IMR-90 (cell line): ENCODE measurements at regions not wholly inside any gene's neighbourhood (a gene's known extent, or its start where the extent isn't known, plus 50 kb on each side); places are given as distances from the start of the nearest gene placed in this dataset.

Experiments used
- ATAC-seq: fragments of 200-7000 bp; cut with Tn5 transposase; 2 replicates; pipeline ENCODE4 v1.9.1; 2020; ENCODE audit warnings: low read depth, mild to moderate bottlenecking, moderate library complexity
- BruUV-seq: library from RNA; stranded (reverse); fragments of 400-500 nt; replicated peaks from 2 replicates; lab custom pipeline; 2021; lab: Mats Ljungman, UMichigan
- CTCF ChIA-PET: fragments of 300-600 bp; formaldehyde crosslinking; extraction: SDS; loops from one replicate; lab custom pipeline; 2021; ENCODE audit warnings: antibody characterized with exemption; lab: Yijun Ruan, JAX
- POLR2A ChIA-PET: fragments of 300-600 bp; sonication (Branson Sonifier 250); formaldehyde crosslinking; loops from one replicate; lab custom pipeline; 2022; ENCODE audit warnings: antibody characterized with exemption; ENCODE audit not compliant: unreplicated experiment; lab: Charles Lee
- DNase-seq: peaks from one replicate; pipeline ENCODE4 v3.0.0; 2013
- H2AFZ ChIP-seq: replicated peaks from 2 replicates; pipeline ENCODE3; 2013; ENCODE audit warnings: low read length, mild to moderate bottlenecking; ENCODE audit not compliant: poor library complexity
- H2AK5ac ChIP-seq: 2 replicates; pipeline ENCODE4 v1.6.1; 2013; ENCODE audit warnings: low read depth, low read length, inconsistent platforms
- H2AK9ac ChIP-seq: replicated peaks from 2 replicates; pipeline ENCODE3; 2013; ENCODE audit warnings: mild to moderate bottlenecking, low read depth, low read length, moderate library complexity; ENCODE audit not compliant: poor library complexity
- H2BK120ac ChIP-seq: 2 replicates; pipeline ENCODE4 v1.6.1; 2013; ENCODE audit warnings: low read depth, low read length, inconsistent platforms
- H2BK15ac ChIP-seq: 3 replicates; pipeline ENCODE4 v1.6.1; 2013; ENCODE audit warnings: low read depth, low read length, inconsistent platforms
- H2BK20ac ChIP-seq: 2 replicates; pipeline ENCODE4 v1.6.1; 2013; ENCODE audit warnings: low read depth, mild to moderate bottlenecking, inconsistent platforms, low read length, moderate library complexity
- H2BK5ac ChIP-seq: 2 replicates; pipeline ENCODE4 v1.6.1; 2013; ENCODE audit warnings: mild to moderate bottlenecking, low read depth, low read length, inconsistent platforms; ENCODE audit not compliant: poor library complexity, severe bottlenecking
- H3K14ac ChIP-seq: replicated peaks from 2 replicates; pipeline ENCODE4 v1.6.1; 2013; ENCODE audit warnings: low read depth, low read length, inconsistent platforms
- H3K18ac ChIP-seq: 2 replicates; pipeline ENCODE4 v1.6.1; 2013; ENCODE audit warnings: low read depth, low read length, control low read depth
- H3K23ac ChIP-seq: 2 replicates; pipeline ENCODE4 v1.6.1; 2013; ENCODE audit warnings: low read depth, low read length, inconsistent platforms
- H3K27ac ChIP-seq: 2 replicates; pipeline ENCODE4 v1.5.1; 2013; ENCODE audit warnings: mild to moderate bottlenecking, control low read depth, low read length; ENCODE audit not compliant: insufficient read depth
- H3K27me3 ChIP-seq: 2 replicates; pipeline ENCODE4 v1.6.1; 2013; ENCODE audit warnings: low read length; ENCODE audit not compliant: control insufficient read depth, insufficient read depth
- H3K36me3 ChIP-seq: 2 replicates; pipeline ENCODE4 v1.6.1; 2013; ENCODE audit warnings: low read length, mixed read lengths; ENCODE audit not compliant: control insufficient read depth, insufficient read depth
- H3K4ac ChIP-seq: 2 replicates; pipeline ENCODE4 v1.6.1; 2013; ENCODE audit warnings: low read depth, low read length, inconsistent platforms
- H3K4me1 ChIP-seq: 2 replicates; pipeline ENCODE4 v1.6.1; 2013; ENCODE audit warnings: low read length, mixed read lengths; ENCODE audit not compliant: control insufficient read depth, insufficient read depth
- H3K4me2 ChIP-seq: 2 replicates; pipeline ENCODE4 v1.6.1; 2013; ENCODE audit warnings: low read depth, mild to moderate bottlenecking, control low read depth, low read length, moderate library complexity
- H3K4me3 ChIP-seq: 2 replicates; pipeline ENCODE4 v1.5.1; 2013; ENCODE audit warnings: low read depth, mild to moderate bottlenecking, control low read depth, low read length, moderate library complexity; ENCODE audit not compliant: insufficient read depth
- H3K56ac ChIP-seq: 2 replicates; pipeline ENCODE4 v1.6.1; 2013; ENCODE audit warnings: low read length, inconsistent platforms; ENCODE audit not compliant: insufficient read depth; ENCODE audit errors: extremely low read depth
- H3K79me1 ChIP-seq, 2 experiments: 2 replicates each; pipeline ENCODE4 v1.6.1; 2013; ENCODE audit warnings: low read length in 2 of 2, inconsistent platforms in 1 of 2, low read depth in 1 of 2
- H3K9ac ChIP-seq: 2 replicates; pipeline ENCODE4 v1.6.1; 2013; ENCODE audit warnings: low read depth, low read length, control low read depth
- H3K9me1 ChIP-seq: 2 replicates; pipeline ENCODE4 v1.6.1; 2013; ENCODE audit warnings: low read length, inconsistent platforms; ENCODE audit not compliant: insufficient read depth
- H3K9me3 ChIP-seq: 2 replicates; pipeline ENCODE4 v1.6.1; 2013; ENCODE audit warnings: low read length; ENCODE audit not compliant: control insufficient read depth, insufficient read depth
- H4K20me1 ChIP-seq: 2 replicates; pipeline ENCODE4 v1.6.1; 2013; ENCODE audit warnings: low read length, inconsistent platforms; ENCODE audit not compliant: insufficient read depth
- H4K5ac ChIP-seq: 2 replicates; pipeline ENCODE4 v1.6.1; 2013; ENCODE audit warnings: mild to moderate bottlenecking, low read depth, low read length, control low read depth
- H4K8ac ChIP-seq, 2 experiments: 2 replicates each; pipeline ENCODE4 v1.6.1; 2013; ENCODE audit warnings: low read depth in 2 of 2, low read length in 2 of 2, control low read depth in 1 of 2, inconsistent platforms in 1 of 2
- H4K91ac ChIP-seq: 2 replicates; pipeline ENCODE4 v1.6.1; 2013; ENCODE audit warnings: low read depth, low read length, inconsistent platforms; ENCODE audit not compliant: insufficient read depth
- BHLHE40 ChIP-seq: fragments of 150-350 bp; IDR thresholded peaks from 2 replicates; pipeline ENCODE4 v1.6.1; 2016; ENCODE audit warnings: mild to moderate bottlenecking, low read depth, low read length
- CEBPB ChIP-seq: IDR thresholded peaks from 2 replicates; pipeline ENCODE4 v1.6.1; 2012; ENCODE audit warnings: low read depth, low read length, improper control_type of control experiment
- CHD1 ChIP-seq: IDR thresholded peaks from 2 replicates; pipeline ENCODE4 v1.6.1; 2012; ENCODE audit warnings: low read depth, low read length, improper control_type of control experiment
- CTCF ChIP-seq: conservative IDR thresholded peaks from 2 replicates; pipeline ENCODE4 v1.5.1; 2012; ENCODE audit warnings: mild to moderate bottlenecking, low read depth, low read length, improper control_type of control experiment
- FOS ChIP-seq: fragments of 150-350 bp; IDR thresholded peaks from 2 replicates; pipeline ENCODE4 v1.6.1; 2016; ENCODE audit warnings: low read depth, low read length
- MAFK ChIP-seq: IDR thresholded peaks from 2 replicates; pipeline ENCODE4 v1.6.1; 2012; ENCODE audit warnings: low read depth, low read length, improper control_type of control experiment
- MAZ ChIP-seq: IDR thresholded peaks from 2 replicates; pipeline ENCODE4 v1.6.1; 2012; ENCODE audit warnings: low read depth, mild to moderate bottlenecking, low read length, improper control_type of control experiment, moderate library complexity, borderline replicate concordance
- MXI1 ChIP-seq: IDR thresholded peaks from 2 replicates; pipeline ENCODE4 v1.6.1; 2012; ENCODE audit warnings: low read depth, mild to moderate bottlenecking, low read length, moderate library complexity, borderline replicate concordance
- NFE2L2 ChIP-seq: fragments of 150-350 bp; IDR thresholded peaks from 2 replicates; pipeline ENCODE4 v1.6.1; 2016; ENCODE audit warnings: low read depth, mild to moderate bottlenecking, low read length
- POLR2A ChIP-seq: IDR thresholded peaks from 2 replicates; pipeline ENCODE4 v1.6.1; 2012; ENCODE audit warnings: mild to moderate bottlenecking, low read depth, low read length
- RAD21 ChIP-seq: IDR thresholded peaks from 2 replicates; pipeline ENCODE4 v1.6.1; 2012; ENCODE audit warnings: low read length, improper control_type of control experiment
- RCOR1 ChIP-seq: IDR thresholded peaks from 2 replicates; pipeline ENCODE4 v1.6.1; 2012; ENCODE audit warnings: mild to moderate bottlenecking, low read length, improper control_type of control experiment; ENCODE audit not compliant: insufficient replicate concordance
- RFX5 ChIP-seq: IDR thresholded peaks from 2 replicates; pipeline ENCODE4 v1.8.0; 2012; ENCODE audit warnings: low read depth, mild to moderate bottlenecking, low read length, moderate library complexity
- SMC3 ChIP-seq: fragments of 150-350 bp; IDR thresholded peaks from 2 replicates; pipeline ENCODE4 v1.6.1; 2016; ENCODE audit warnings: low read depth, mild to moderate bottlenecking, antibody characterized with exemption, low read length, moderate library complexity
- USF2 ChIP-seq: fragments of 150-350 bp; IDR thresholded peaks from 2 replicates; pipeline ENCODE4 v1.6.1; 2017; ENCODE audit warnings: mild to moderate bottlenecking, antibody characterized with exemption, low read length, low read depth
- WGBS, 2 experiments: methylation state at CpG; one replicate each; pipeline versions ENCODE4 v1.1.5 to v1.1.7; 2013; ENCODE audit warnings: missing lambda C conversion rate in 2 of 2; ENCODE audit not compliant: insufficient read length in 1 of 2; ENCODE audit errors: extremely low coverage in 2 of 2; 5-methylcytosine and 5-hydroxymethylcytosine counted together
- dilution Hi-C: fragments of 300-500 bp; cut with HindIII; formaldehyde crosslinking; loops from one replicate; pipeline ENCODE4 v1.14.3; 2018; ENCODE audit warnings: low sequenced_read_pairs; ENCODE audit not compliant: unreplicated experiment
- in situ Hi-C: fragments of 300-500 bp; cut with MboI; formaldehyde crosslinking; loops from 3 replicates; pipeline ENCODE4 v1.14.3; 2019; ENCODE audit warnings: low sequenced_read_pairs, inconsistent platforms, mixed read lengths
- intact Hi-C: fragments of 100-400 bp; cut with micrococcal nuclease; formaldehyde crosslinking; loops from 2 replicates; pipeline ENCODE4 v1.10.0; 2022
- TF ChIP-seq, protein P1 (sequence below): fragments of 150-350 bp; IDR thresholded peaks from 2 replicates; pipeline ENCODE4 v1.6.1; 2016; ENCODE audit warnings: low read depth, mild to moderate bottlenecking, low read length, moderate library complexity, borderline replicate concordance

DNA sequence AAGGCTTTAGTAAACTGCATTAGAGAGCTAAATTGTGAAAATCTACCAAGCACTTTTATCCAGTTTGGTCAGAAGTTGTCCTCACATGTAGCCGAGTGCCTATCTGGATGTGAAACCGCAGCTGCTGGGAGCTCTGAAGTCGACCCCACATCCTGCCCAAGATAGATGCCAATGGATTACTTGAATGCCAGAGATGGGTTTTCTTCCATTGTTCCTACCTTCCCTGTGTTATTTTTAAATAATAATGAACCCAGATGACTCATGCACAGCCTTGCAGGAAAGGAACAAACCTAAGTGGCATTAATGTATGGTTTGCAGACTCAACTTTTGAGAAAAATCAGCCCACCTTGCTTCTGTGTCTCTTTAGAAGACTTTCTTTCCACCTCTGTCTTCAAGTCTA, 408.5 kb downstream of the FBXO15 start:
- Histone ChIP-seq H3K9ac (no peak overlapping the region), H4K91ac (no peak overlapping the region), H2BK5ac (no peak overlapping the region), H3K56ac (no peak overlapping the region), H2AK5ac (no peak overlapping the region), H3K23ac (no peak overlapping the region), H2BK120ac (no peak overlapping the region; the same call in 1 of the 2 replicates), H3K36me3 (no peaks in the 10 kb centered on the region), H2AK9ac (no peak overlapping the region), H3K9me3 (no peaks in the 10 kb centered on the region), H2BK15ac (no peak overlapping the region), H4K20me1 (no peaks in the 10 kb centered on the region), H3K4me1 (peaks cover 4% of the 10 kb centered on the region; the same call in 1 of the 2 replicates), H3K14ac (0 out of 2 replicates have a peak overlapping the region, but pooled peaks have one; percentile 28), H2BK20ac (no peak overlapping the region), H3K18ac (no peak overlapping the region; the same call in 1 of the 2 replicates), H3K4me2 (no peak overlapping the region), H3K27me3 (no peaks in the 10 kb centered on the region), H3K79me1 (no peaks in the 10 kb centered on the region), H3K4ac (no peak overlapping the region), H3K4me3 (no peak overlapping the region), H4K5ac (no peak overlapping the region), H3K27ac (no peak overlapping the region), H3K9me1 (no peaks in the 10 kb centered on the region; the same call in 1 of the 2 replicates), H4K8ac (no peak overlapping the region), H2AFZ (no peak overlapping the region)
- WGBS, 2 experiments = no CpG with 5 or more reads among the region's 3 CpGs
- DNase-seq = no peak
- in situ Hi-C loops = no loop called here
- ChIA-PET CTCF (no interaction called here), POLR2A (no interaction called here)
- no peak for ATAC-seq
- no peak for TF ChIP-seq RCOR1
- TF ChIP-seq MXI1 = no peak
- TF ChIP-seq USF2 = no peak
- TF ChIP-seq FOS = no peak
- no peak for TF ChIP-seq MAZ
- TF ChIP-seq CHD1 = no peak
- TF ChIP-seq, protein P1, sequence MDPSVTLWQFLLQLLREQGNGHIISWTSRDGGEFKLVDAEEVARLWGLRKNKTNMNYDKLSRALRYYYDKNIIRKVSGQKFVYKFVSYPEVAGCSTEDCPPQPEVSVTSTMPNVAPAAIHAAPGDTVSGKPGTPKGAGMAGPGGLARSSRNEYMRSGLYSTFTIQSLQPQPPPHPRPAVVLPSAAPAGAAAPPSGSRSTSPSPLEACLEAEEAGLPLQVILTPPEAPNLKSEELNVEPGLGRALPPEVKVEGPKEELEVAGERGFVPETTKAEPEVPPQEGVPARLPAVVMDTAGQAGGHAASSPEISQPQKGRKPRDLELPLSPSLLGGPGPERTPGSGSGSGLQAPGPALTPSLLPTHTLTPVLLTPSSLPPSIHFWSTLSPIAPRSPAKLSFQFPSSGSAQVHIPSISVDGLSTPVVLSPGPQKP = no peak
- TF ChIP-seq NFE2L2 = no peak
- TF ChIP-seq RAD21 = no peak
- no peak for TF ChIP-seq CEBPB
- no peak for TF ChIP-seq MAFK
- no peak for TF ChIP-seq BHLHE40
- TF ChIP-seq SMC3 = no peak
- no peak for TF ChIP-seq CTCF
- no peak for TF ChIP-seq POLR2A
- no peak for TF ChIP-seq RFX5
- intact Hi-C loops = no loop called here
- dilution Hi-C loops = no loop called here
- no TSS peak for BruUV-seq
